Mammary epithelial cell (primary cell): ENCODE measurements at regions not wholly inside any gene's neighbourhood (a gene's known extent, or its start where the extent isn't known, plus 50 kb on each side); places are given as distances from the start of the nearest gene placed in this dataset.

Experiments used
- EZH2 ChIP-seq: IDR thresholded peaks from 2 replicates; pipeline ENCODE4 v1.6.1; 2012; ENCODE audit warnings: low read length, inconsistent platforms, borderline replicate concordance
- TF ChIP-seq, protein P1 (sequence below), 2 donors: IDR thresholded peaks in 1 of 2; conservative IDR thresholded peaks in 1 of 2; 2 replicates each; pipeline ENCODE4 v1.5.1; 2011 to 2012; ENCODE audit warnings: inconsistent platforms in 2 of 2, low read length in 2 of 2, mild to moderate bottlenecking in 2 of 2, control low read depth in 1 of 2, low read depth in 1 of 2; ENCODE audit not compliant: insufficient read depth in 1 of 2; ENCODE audit errors: extremely low read depth in 1 of 2

DNA sequence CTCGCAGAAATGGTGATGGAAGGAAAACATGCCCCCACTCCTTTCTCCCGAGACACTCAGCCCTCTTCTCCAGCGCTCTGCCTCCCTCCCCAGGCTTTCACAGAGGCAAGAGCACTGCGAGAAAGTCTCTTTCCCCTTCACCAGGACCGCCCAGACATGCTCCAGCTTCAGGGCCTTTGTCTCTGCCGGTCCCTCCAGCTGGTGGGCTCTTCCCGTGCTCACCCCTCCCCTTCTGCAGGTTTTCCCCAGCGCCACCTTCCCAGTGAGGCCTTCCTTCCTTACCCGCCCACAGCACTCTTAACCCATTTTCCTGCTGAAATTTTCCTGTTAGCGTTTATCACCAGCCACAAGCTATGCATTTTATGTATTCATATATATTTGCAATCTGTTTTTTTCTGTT is 86.2 kb downstream of the TFAP2C start:
- no peak for TF ChIP-seq EZH2
- TF ChIP-seq, protein P1, sequence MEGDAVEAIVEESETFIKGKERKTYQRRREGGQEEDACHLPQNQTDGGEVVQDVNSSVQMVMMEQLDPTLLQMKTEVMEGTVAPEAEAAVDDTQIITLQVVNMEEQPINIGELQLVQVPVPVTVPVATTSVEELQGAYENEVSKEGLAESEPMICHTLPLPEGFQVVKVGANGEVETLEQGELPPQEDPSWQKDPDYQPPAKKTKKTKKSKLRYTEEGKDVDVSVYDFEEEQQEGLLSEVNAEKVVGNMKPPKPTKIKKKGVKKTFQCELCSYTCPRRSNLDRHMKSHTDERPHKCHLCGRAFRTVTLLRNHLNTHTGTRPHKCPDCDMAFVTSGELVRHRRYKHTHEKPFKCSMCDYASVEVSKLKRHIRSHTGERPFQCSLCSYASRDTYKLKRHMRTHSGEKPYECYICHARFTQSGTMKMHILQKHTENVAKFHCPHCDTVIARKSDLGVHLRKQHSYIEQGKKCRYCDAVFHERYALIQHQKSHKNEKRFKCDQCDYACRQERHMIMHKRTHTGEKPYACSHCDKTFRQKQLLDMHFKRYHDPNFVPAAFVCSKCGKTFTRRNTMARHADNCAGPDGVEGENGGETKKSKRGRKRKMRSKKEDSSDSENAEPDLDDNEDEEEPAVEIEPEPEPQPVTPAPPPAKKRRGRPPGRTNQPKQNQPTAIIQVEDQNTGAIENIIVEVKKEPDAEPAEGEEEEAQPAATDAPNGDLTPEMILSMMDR (conservative IDR thresholded peaks at IDR 0.05 in 1 of 2, IDR thresholded peaks at IDR 0.05 in 1 of 2; ENCODE audit: extremely low read depth in 1 of 2, insufficient read depth in 1 of 2, low read depth in 1 of 2, low read length in 2 of 2): no peak
